GM04503 (cell line): ENCODE measurements at regions not wholly inside any gene's neighbourhood (a gene's known extent, or its start where the extent isn't known, plus 50 kb on each side); places are given as distances from the start of the nearest gene placed in this dataset.
"Not testable (repeated sequence)": the region's sequence is repeated elsewhere in the genome, so short reads cannot be mapped to it uniquely, and the experiment has no call there.

Source experiments
- DNase-seq: peaks from one replicate; pipeline ENCODE4 v3.0.0-alpha.2; 2012; ENCODE audit warnings: low read depth

- not testable (repeated sequence) for DNase-seq
Measured at GRCh38 chr21:27984663-27985325, 1007.9 kb downstream of the LTN1 start.

- DNase-seq = not testable (repeated sequence)
Measured at GRCh38 chr21:27979446-27979845, 1012.6 kb upstream of the ADAMTS5 start.

DNA sequence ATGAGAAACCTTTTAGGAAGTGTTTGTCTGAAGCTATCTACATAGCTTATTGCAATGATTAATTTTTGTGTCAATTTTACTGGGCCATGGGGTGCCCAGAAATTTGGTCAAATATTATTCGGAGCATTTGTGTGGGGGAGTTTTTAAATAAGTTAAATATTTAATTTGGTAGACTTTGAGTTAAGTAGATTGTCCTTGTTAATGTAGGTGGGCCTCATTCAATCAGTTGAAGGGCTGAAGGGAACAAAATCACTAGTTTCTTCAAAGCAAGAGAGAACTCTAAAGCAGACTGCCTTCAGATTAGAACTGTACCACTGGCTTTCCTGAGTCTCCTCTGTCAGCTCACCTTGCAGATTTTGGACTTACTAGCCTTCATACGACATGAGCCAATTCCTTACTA lies 1008.6 kb upstream of the ADAMTS5 start:
- no peak for DNase-seq

DNA sequence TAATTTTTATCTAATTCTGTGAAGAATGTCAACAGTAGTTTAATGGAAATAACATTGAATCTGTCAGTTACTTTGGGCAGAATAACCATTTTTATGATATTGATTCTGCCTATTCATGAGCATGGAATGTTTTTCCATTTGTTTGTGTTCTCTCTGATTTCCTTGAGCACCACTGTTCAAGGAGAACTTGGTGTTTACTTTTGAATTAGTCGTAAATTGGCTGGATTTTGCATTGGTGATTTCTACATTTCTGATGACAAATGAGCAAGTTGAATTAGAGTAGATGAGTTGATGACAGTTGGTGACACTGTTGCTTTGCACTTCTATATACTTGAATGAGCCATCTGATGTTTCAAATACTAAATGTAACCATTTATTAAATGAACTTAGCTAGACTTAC lies 1007.3 kb upstream of the ADAMTS5 start:
- not testable (repeated sequence) for DNase-seq

DNA sequence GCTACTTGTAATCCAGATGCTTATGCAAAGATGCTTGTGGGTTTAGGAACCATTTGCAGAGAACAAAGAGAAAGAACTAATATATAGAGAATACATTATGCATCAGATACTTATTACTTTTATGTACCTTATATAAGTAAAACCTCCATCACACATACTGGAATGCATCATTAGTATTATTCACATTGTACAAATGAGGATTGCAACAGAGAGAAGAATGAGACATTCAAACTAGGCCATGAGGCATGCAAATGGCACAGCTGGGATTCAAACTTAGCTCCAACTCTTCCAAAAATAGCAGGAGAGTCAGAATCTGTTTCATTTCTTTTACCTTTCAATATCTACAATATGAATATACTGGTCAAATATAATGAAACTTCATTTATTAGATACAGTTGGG lies 1001.4 kb upstream of the ADAMTS5 start:
- DNase-seq = not testable (repeated sequence)

- DNase-seq = no peak
Measured at GRCh38 chr21:27954543-27955165, 987.8 kb upstream of the ADAMTS5 start.

DNA sequence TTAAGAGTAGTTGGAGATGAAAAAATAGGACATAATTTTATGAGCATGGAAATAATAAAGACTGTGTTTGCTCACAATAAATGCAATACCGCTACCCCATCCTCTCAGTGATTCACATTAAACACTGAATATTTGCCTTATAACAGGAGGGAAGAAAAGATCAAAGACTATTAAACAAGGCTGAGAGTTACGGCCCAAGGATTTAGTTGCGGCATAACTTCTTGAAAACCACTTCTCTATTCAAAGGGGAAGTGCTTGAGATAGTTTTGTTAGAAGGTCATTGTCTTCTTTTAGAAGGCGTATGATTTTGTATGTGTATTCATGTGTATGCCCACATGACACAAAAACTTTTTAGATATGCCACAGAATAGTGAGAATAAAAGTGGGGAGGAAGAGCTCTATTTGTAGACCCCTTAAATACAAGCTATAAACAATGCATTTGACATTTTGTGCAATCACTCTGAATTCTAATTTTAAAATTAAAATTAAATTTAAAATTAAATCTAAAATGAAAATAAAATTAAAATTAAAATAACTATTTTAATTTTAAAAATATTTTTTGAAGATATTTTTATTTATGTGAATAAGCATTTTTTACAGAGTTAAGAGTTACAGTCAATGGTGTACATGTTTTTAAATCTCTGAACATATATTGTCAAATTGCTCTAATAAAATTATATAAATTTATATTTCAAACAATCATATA lies 986.6 kb upstream of the ADAMTS5 start:
- DNase-seq = no peak

- DNase-seq = not testable (repeated sequence)
Measured at GRCh38 chr21:27949093-27949492, 982.2 kb upstream of the ADAMTS5 start.

- DNase-seq = not testable (repeated sequence)
Measured at GRCh38 chr21:27930108-27930767, 963.4 kb upstream of the ADAMTS5 start.

DNA sequence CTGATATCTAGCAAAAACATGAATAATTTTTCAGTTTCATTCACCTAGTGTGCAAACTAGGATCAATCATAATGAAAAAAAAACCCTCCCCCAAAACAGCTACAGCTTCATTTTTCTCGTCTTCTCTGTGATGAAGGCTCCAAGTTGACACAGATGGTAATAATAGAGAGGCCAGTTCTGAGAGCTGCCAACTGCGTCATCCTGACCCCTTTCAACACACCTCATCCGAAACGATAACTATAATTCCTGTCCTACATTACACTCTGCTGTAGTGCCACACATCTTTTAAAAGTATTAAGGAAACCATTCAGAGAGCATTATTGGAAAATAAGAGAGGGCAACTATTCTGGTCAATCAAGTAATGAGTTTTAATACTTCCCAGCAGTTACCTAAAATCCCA lies 962.3 kb upstream of the ADAMTS5 start:
- DNase-seq = not testable (repeated sequence)

- DNase-seq = peak; percentile 75
Measured at GRCh38 chr21:27928534-27929115, 961.7 kb upstream of the ADAMTS5 start.

DNA sequence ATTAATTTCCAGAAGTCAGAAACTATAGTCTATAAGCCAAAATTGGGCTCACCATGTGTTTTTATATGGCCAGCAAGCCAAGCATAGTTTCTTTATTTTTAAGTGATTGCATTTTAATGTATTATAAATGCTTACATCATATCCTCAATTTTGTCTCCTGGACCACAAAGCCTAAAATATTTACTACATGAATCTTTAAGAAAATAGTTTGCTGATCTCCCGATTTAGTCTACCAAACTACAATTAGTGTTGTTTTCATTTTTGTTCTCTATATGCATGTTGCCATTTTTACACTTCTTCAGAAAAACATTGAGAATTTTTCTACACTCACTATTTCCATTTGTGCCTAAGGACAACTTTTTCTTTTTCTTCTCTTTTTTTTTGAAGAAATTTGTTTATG lies 954.5 kb upstream of the ADAMTS5 start:
- DNase-seq = not testable (repeated sequence)

DNA sequence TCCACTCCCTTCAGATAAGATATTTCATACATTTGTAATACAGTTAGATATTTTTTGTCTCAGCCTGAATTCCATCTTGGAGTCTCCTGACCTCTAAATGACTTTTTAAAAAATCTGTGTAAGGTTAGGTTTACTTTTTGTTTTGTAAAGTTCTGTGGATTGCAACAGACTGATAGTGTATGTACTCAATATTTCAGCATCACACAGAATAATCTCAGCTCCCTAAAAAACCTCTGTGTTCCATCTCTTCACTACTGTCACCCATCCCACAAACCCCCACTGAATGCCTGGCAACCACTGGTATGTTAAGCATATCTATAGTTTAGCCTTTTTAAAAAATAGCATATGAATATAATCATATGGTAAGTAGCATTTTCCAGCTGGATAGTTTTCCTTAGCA lies 951.1 kb upstream of the ADAMTS5 start:
- not testable (repeated sequence) for DNase-seq

GRCh38 chr21:27916326-27916725 lies 949.4 kb upstream of the ADAMTS5 start:
- not testable (repeated sequence) for DNase-seq

GRCh38 chr21:27912133-27912532 lies 945.2 kb upstream of the ADAMTS5 start:
- DNase-seq = not testable (repeated sequence)

DNA sequence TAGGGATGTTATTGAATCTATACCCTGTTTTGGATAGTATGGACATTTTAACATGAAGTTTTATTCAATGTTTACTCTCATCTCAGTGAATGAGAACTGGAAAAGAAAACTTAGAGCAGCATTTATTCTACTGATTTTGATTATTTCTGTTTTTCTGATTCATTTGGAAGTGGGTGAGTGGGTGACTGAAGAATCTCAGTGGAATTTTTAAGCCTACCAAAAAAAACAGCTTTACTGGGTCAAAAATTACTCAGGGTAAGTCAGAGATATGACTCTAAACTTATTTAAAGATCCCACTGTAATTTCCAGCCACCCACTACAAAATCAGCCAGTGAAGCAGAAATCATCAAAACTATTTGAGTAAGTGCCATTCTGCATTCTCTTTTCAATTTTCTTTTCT lies 942.6 kb upstream of the ADAMTS5 start:
- DNase-seq = not testable (repeated sequence)

DNA sequence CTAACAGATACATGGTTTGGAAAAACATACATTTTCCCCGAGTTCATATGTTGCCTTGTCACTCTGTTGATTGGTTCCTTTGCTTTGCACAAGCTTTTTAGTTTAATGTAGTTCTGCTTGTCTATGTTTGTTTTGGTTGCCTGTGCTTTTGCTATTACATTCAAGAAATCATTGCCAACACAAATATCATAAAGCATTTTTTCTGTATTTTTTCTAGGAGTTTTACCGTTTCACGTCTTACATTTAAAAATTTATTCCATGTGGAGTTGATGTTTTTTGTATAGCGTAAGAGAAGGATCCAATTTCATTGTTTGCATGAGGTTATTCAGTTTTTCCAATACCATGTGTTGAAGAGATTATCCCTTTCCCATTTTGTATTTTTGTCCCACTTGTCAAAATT lies 941.9 kb upstream of the ADAMTS5 start:
- DNase-seq = not testable (repeated sequence)

- not testable (repeated sequence) for DNase-seq
Measured at GRCh38 chr21:27902904-27903303, 936.0 kb upstream of the ADAMTS5 start.

DNA sequence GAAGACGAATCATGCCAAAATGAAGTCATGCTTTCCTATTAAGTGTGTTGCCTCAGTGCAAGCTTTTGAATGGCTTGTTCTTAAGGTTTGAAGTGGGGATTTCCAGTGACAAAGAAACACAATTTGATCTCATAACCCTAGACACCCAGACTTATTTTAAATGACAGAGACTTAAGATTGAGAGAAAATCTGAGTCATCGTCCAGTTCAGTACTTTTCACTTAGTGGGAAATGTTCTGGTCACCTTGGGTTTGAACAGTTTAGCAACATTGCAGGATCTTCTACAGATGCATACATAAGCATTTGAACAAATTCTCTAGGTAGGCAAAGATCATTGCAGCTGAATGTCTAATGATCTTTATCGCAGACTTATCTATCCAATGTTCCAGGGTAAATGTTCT lies 926.7 kb upstream of the ADAMTS5 start:
- DNase-seq = not testable (repeated sequence)

GRCh38 chr21:27891495-27891894 lies 924.6 kb upstream of the ADAMTS5 start:
- DNase-seq = not testable (repeated sequence)

- not testable (repeated sequence) for DNase-seq
Measured at GRCh38 chr21:27887808-27888455, 921.0 kb upstream of the ADAMTS5 start.

DNA sequence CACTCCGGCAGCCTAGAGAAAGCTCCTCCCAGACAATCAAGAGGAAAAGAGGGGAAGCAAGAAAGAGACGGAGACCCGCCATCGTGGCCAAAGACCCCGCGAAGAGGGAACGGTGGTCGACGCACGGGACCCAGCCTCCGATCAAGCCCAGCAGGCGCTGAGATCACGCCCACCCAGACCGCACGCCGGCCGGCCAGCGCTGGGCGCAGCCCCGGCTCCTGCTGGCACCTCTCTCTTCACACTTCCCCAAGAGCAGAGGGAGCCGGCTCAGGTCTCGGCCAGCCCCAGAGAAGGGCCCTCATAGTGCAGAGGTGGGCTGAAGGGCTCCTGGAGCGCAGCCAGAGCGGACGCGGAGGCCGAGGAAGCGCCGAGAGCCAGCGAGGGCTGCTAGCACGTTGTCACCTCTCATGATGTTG lies 918.4 kb upstream of the ADAMTS5 start:
- DNase-seq = no peak
